Tibial artery (tissue), 4 donors: ENCODE measurements at regions not wholly inside any gene's neighbourhood (a gene's known extent, or its start where the extent isn't known, plus 50 kb on each side); places are given as distances from the start of the nearest gene placed in this dataset.

Source experiments
- DNase-seq, 2 donors: peaks; one replicate each; pipeline ENCODE4 v3.0.0-alpha.2; 2019
- H3K27ac ChIP-seq, 2 donors: fragments of 200-600 bp; sonication (generic) in 1 of 2; 1 replicate in 1 of 2; 2 replicates in 1 of 2; pipeline ENCODE4 v1.5.1; 2018 to 2019; ENCODE audit warnings: mild to moderate bottlenecking in 1 of 2
- H3K27me3 ChIP-seq, 2 donors: fragments of 200-600 bp; sonication (generic) in 1 of 2; one replicate each; pipeline versions ENCODE4 v1.5.1 to v1.6.0; 2016 to 2019
- H3K36me3 ChIP-seq, 3 donors: fragments of 200-600 bp; sonication (generic) in 2 of 3; one replicate each; pipeline ENCODE4 v1.5.1; 2016 to 2019; ENCODE audit warnings: mild to moderate bottlenecking in 2 of 3
- H3K4me1 ChIP-seq, 4 donors: fragments of 200-600 bp; sonication (generic) in 2 of 4; 1 replicate in 3 of 4; 2 replicates in 1 of 4; pipeline ENCODE4 v1.5.1; 2016 to 2019
- H3K4me3 ChIP-seq, 2 donors: fragments of 200-600 bp; sonication (generic) in 1 of 2; 1 replicate in 1 of 2; 2 replicates in 1 of 2; pipeline ENCODE4 v1.5.1; 2018 to 2019; ENCODE audit warnings: mild to moderate bottlenecking in 2 of 2
- H3K9me3 ChIP-seq, 3 donors: fragments of 200-600 bp; sonication (generic) in 1 of 3; one replicate each; pipeline ENCODE4 v1.5.1; 2016 to 2019
- CTCF ChIP-seq, 2 experiments: fragments of 200-600 bp in 1 of 2; fragments of 450-650 bp in 1 of 2; IDR thresholded peaks; one replicate each; pipeline ENCODE4 v1.5.1; 2017 to 2019; ENCODE audit warnings: antibody characterized with exemption in 2 of 2, mild to moderate bottlenecking in 1 of 2, moderate library complexity in 1 of 2
- intact Hi-C: fragments of 100-400 bp; cut with DNase I; formaldehyde crosslinking; loops from one replicate; pipeline ENCODE4 v1.15.0; 2023; ENCODE audit warnings: low total_unique reads

- intact Hi-C loops = no loop called here
- no peak for DNase-seq
- no peak overlapping the region for H3K27ac ChIP-seq
These were observed 1031.2 kb downstream of the BRD1 start for GRCh38 chr22:48796310-48797015.

GRCh38 chr22:48795664-48796063, 1032.0 kb downstream of the BRD1 start:
- Histone ChIP-seq H3K9me3 (no peaks in the 10 kb centered on the region), H3K36me3 (no peaks in the 10 kb centered on the region), H3K27ac (no peak overlapping the region), H3K27me3 (peaks cover 0 to 2% of the 10 kb centered on the region in 2 donors), H3K4me3 (no peak overlapping the region), H3K4me1 (no peaks in the 10 kb centered on the region)
- DNase-seq = no peak
- TF ChIP-seq CTCF (IDR thresholded peaks at IDR 0.05) = no peak
- intact Hi-C loops = no loop called here

More at GRCh38 chr22:48796310-48797015, 1031.2 kb downstream of the BRD1 start:
- no peaks in the 10 kb centered on the region for H3K9me3 ChIP-seq
- H3K4me3 ChIP-seq = no peak overlapping the region
- H3K36me3 ChIP-seq = no peaks in the 10 kb centered on the region
- H3K27me3 ChIP-seq = peaks cover 0 to 2% of the 10 kb centered on the region in 2 donors
- no peaks in the 10 kb centered on the region for H3K4me1 ChIP-seq
- TF ChIP-seq CTCF (IDR thresholded peaks at IDR 0.05) = no peak

- Histone ChIP-seq H3K36me3 (no peaks in the 10 kb centered on the region), H3K4me1 (no peaks in the 10 kb centered on the region), H3K9me3 (no peaks in the 10 kb centered on the region), H3K27ac (no peak overlapping the region), H3K27me3 (peaks cover 0 to 2% of the 10 kb centered on the region in 2 donors), H3K4me3 (no peak overlapping the region)
- no peak for DNase-seq
- intact Hi-C loops = no loop called here
- TF ChIP-seq CTCF (IDR thresholded peaks at IDR 0.05) = no peak
These were observed 1032.8 kb downstream of the BRD1 start for GRCh38 chr22:48794906-48795305.

DNA sequence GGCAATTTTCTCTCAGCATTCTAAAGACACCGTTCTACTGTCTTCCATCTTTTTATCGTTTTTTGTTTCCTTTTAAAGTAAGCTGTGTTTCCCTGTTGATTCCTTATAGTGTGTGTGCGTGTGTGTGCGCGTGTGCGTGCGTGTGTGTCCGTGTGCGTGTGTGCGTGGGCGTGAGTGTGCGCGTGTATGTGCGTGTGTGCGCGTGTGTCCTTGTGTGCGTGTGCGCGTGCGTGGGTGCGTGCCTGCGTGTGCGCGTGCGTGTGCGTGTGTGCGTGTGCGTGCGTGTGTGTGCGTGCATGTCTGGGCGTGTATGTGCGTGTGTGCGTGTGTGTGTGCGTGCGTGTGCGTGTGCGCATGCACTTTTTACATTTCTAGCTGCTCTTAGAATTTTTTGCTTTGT, 1033.7 kb downstream of the BRD1 start:
- H3K9me3 ChIP-seq = no peaks in the 10 kb centered on the region
- H3K4me3 ChIP-seq = no peak overlapping the region
- H3K4me1 ChIP-seq = no peaks in the 10 kb centered on the region
- no peaks in the 10 kb centered on the region for H3K36me3 ChIP-seq
- intact Hi-C loops = no loop called here
- no peak overlapping the region for H3K27ac ChIP-seq
- DNase-seq = no peak
- no peaks in the 10 kb centered on the region for H3K27me3 ChIP-seq
- TF ChIP-seq CTCF (IDR thresholded peaks at IDR 0.05) = no peak

DNA sequence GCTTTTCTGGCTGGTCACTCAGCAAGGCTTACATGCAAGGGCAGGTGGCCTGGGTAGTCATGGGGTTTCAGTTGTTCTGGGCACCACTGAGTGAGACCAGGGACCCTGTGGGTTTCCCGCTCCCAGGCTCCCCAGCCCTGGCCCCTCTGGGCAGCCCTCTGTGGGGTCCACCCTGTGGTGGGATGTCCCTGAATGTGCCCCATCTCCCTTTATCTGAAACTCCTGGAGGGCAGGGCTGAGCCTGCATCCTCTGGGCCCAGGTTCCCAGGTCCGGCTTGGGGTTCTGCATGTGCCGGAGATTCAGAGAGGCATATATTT, 1041.0 kb downstream of the BRD1 start:
- Histone ChIP-seq H3K36me3 (no peaks in the 10 kb centered on the region), H3K27ac (no peak overlapping the region), H3K4me1 (no peaks in the 10 kb centered on the region), H3K4me3 (no peak overlapping the region), H3K27me3 (no peaks in the 10 kb centered on the region), H3K9me3 (no peaks in the 10 kb centered on the region)
- TF ChIP-seq CTCF (IDR thresholded peaks at IDR 0.05) = no peak
- DNase-seq = no peak
- intact Hi-C loops = no loop called here
